ENCODE measurements at regions not wholly inside any gene's neighbourhood (a gene's known extent, or its start where the extent isn't known, plus 50 kb on each side); places are given as distances from the start of the nearest gene placed in this dataset.

DNA sequence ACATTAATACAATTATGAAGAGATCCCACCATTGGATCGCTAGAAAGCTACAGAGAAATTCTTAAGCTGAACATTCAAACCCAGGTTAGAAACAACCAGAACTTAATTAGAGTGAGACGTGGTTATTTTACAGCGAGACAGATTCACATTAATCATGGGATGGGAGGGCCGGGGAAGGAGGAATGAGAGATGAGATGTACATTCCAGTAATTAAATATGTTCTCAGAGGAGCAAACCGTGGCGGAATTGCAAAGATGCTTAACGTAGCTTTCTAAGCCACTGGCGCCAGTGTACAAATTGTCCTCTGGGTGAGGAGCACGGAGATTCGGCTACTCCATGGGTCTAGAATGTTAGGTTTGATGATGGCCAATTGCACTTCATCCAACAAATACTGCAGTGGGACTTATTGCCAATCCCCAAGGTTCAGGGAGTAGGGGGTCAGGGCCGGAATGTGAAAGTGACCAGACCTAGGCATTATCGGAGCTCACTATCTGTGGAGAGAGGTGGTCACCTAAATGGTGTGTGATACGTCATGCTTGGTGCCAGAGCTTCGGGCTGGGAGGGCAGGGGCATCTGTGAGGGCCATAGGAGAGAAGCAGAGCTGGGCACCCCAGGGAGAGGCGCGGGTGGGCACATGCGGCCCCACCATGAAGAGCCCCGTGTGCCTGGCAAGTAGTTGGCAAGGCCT, 114.7 kb downstream of the EDN3 start:
- DNase-seq (no peak), ATAC-seq (no peak)
- no peaks in the 10 kb centered on the region for H3K27me3 ChIP-seq (ENCODE audit: control insufficient read depth, insufficient read depth, low read length)
- H3K27me3 Mint-ChIP-seq (ENCODE audit: low read depth in 2 of 2), result peaks cover 0 to 21% of the 10 kb centered on the region in 2 donors
- intact Hi-C loops (cut with micrococcal nuclease), result no loop called here
- no peaks in the 10 kb centered on the region for H3K4me1 ChIP-seq (ENCODE audit: control insufficient read depth, insufficient read depth, low read length)
- no peaks in the 10 kb centered on the region for H3K36me3 Mint-ChIP-seq
- no peaks in the 10 kb centered on the region for H3K9me3 Mint-ChIP-seq
- TF ChIP-seq, protein P1, sequence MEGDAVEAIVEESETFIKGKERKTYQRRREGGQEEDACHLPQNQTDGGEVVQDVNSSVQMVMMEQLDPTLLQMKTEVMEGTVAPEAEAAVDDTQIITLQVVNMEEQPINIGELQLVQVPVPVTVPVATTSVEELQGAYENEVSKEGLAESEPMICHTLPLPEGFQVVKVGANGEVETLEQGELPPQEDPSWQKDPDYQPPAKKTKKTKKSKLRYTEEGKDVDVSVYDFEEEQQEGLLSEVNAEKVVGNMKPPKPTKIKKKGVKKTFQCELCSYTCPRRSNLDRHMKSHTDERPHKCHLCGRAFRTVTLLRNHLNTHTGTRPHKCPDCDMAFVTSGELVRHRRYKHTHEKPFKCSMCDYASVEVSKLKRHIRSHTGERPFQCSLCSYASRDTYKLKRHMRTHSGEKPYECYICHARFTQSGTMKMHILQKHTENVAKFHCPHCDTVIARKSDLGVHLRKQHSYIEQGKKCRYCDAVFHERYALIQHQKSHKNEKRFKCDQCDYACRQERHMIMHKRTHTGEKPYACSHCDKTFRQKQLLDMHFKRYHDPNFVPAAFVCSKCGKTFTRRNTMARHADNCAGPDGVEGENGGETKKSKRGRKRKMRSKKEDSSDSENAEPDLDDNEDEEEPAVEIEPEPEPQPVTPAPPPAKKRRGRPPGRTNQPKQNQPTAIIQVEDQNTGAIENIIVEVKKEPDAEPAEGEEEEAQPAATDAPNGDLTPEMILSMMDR (IDR thresholded peaks at IDR 0.05), result no peak
- no peaks in the 10 kb centered on the region for H3K9me3 ChIP-seq (ENCODE audit: control insufficient read depth, insufficient read depth, low read length)
- WGBS (ENCODE audit: insufficient coverage), result 87% methylated on average over 18 of the region's 18 CpGs
- no peak overlapping the region for H3K4me3 Mint-ChIP-seq
- no peaks in the 10 kb centered on the region for H3K36me3 ChIP-seq (ENCODE audit: control insufficient read depth, insufficient read depth, low read length)
- no peak overlapping the region for H3K4me3 ChIP-seq (ENCODE audit: low read length)
- H3K27ac ChIP-seq (ENCODE audit: low read length), result no peak overlapping the region
- no peak overlapping the region for H3K27ac Mint-ChIP-seq
- H3K4me1 Mint-ChIP-seq, result no peaks in the 10 kb centered on the region

DNA sequence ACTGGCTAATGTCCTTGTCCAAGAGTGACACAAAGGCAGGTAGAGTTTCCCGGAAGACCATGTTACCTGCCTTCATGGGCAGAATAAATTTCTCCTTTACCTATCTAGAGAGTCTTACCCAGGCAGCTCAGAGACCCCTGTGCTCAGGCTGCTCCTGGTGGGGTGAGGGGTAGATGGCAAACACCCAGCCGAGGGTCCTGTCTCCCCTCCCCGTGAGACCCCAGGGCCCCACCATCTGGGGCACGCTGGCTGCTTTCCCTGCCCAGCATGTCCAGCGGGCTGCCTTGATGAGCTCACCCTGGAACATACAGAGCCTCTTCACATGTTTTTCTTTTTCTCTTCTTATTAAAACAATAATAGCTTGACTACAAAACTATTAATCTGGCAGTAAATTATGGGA, 116.5 kb downstream of the EDN3 start:
- Histone ChIP-seq H3K9me3 (ENCODE audit: control insufficient read depth, insufficient read depth, low read length) (no peaks in the 10 kb centered on the region), H3K4me1 (ENCODE audit: control insufficient read depth, insufficient read depth, low read length) (no peaks in the 10 kb centered on the region), H3K4me3 (ENCODE audit: low read length) (no peak overlapping the region), H3K36me3 (ENCODE audit: control insufficient read depth, insufficient read depth, low read length) (no peaks in the 10 kb centered on the region), H3K27me3 (ENCODE audit: control insufficient read depth, insufficient read depth, low read length) (no peaks in the 10 kb centered on the region), H3K27ac (ENCODE audit: low read length) (no peak overlapping the region)
- Mint-ChIP-seq H3K36me3 (no peaks in the 10 kb centered on the region), H3K27me3 (ENCODE audit: low read depth in 2 of 2) (peaks cover 6 to 21% of the 10 kb centered on the region in 2 donors), H3K4me3 (no peak overlapping the region), H3K27ac (no peak overlapping the region), H3K4me1 (no peaks in the 10 kb centered on the region), H3K9me3 (no peaks in the 10 kb centered on the region)
- TF ChIP-seq, protein P1 (IDR thresholded peaks at IDR 0.05), result no peak
- 92% methylated on average over 5 of the region's 5 CpGs for WGBS (ENCODE audit: insufficient coverage)
- DNase-seq (no peak), ATAC-seq (no peak)
- intact Hi-C loops (cut with micrococcal nuclease), result no loop called here

DNA sequence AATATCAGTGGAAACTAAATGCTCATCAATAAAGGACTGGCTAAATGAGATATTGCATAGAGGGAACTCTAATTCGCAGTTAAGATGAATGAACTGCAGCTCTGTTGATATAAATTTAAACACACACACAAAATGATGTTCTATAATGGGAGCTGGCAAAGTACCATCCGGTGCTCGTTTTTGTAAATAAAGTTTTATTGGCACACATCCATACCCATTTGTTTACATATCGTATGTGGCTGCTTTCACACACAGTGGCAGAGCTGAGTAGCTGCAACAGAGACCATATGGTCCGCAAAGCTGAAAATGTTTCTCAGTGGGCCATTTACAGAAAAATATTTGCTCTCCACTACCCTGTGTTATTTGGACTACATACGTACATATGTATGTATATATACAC, 120.7 kb downstream of the EDN3 start:
- WGBS (ENCODE audit: insufficient coverage), result 93% methylated on average over 4 of the region's 6 CpGs
- TF ChIP-seq, protein P1 (IDR thresholded peaks at IDR 0.05), result no peak
- intact Hi-C loops (cut with micrococcal nuclease), result no loop called here
- Histone ChIP-seq H3K9me3 (ENCODE audit: control insufficient read depth, insufficient read depth, low read length) (no peaks in the 10 kb centered on the region), H3K27me3 (ENCODE audit: control insufficient read depth, insufficient read depth, low read length) (no peaks in the 10 kb centered on the region), H3K27ac (ENCODE audit: low read length) (no peak overlapping the region), H3K4me1 (ENCODE audit: control insufficient read depth, insufficient read depth, low read length) (no peaks in the 10 kb centered on the region), H3K4me3 (ENCODE audit: low read length) (no peak overlapping the region), H3K36me3 (ENCODE audit: control insufficient read depth, insufficient read depth, low read length) (no peaks in the 10 kb centered on the region)
- H3K36me3 Mint-ChIP-seq, result no peaks in the 10 kb centered on the region
- ATAC-seq, result no peak
- H3K4me3 Mint-ChIP-seq, result no peak overlapping the region
- no peak for DNase-seq
- H3K4me1 Mint-ChIP-seq, result no peaks in the 10 kb centered on the region
- no peaks in the 10 kb centered on the region for H3K9me3 Mint-ChIP-seq
- no peak overlapping the region for H3K27ac Mint-ChIP-seq
- peaks cover 6 to 16% of the 10 kb centered on the region in 2 donors for H3K27me3 Mint-ChIP-seq (ENCODE audit: low read depth in 2 of 2)

All from natural killer cell (primary cell).